ENCODE measurements at regions not wholly inside any gene's neighbourhood (a gene's known extent, or its start where the extent isn't known, plus 50 kb on each side); places are given as distances from the start of the nearest gene placed in this dataset.

- Histone ChIP-seq H3K27ac (no peak overlapping the region), H3K27me3 (no peaks in the 10 kb centered on the region), H3K4me1 (no peaks in the 10 kb centered on the region), H3K9me3 (no peaks in the 10 kb centered on the region), H3K36me3 (no peaks in the 10 kb centered on the region), H3K4me3 (no peak overlapping the region)
- no peak for TF ChIP-seq EP300 (IDR thresholded peaks at IDR 0.05)
- no peak for TF ChIP-seq POLR2A (IDR thresholded peaks at IDR 0.05)
- TF ChIP-seq POLR2AphosphoS5 (IDR thresholded peaks at IDR 0.05): no peak
- no peak for TF ChIP-seq CTCF (IDR thresholded peaks at IDR 0.05)
- ATAC-seq: no peak
- WGBS, 2 donors (ENCODE audit: low coverage in 1 of 2): 69 to 84% methylated on average over 5 of the region's 5 CpGs
Observed at GRCh38 chr4:188429965-188430364, 290.7 kb downstream of the TRIML1 start.

DNA sequence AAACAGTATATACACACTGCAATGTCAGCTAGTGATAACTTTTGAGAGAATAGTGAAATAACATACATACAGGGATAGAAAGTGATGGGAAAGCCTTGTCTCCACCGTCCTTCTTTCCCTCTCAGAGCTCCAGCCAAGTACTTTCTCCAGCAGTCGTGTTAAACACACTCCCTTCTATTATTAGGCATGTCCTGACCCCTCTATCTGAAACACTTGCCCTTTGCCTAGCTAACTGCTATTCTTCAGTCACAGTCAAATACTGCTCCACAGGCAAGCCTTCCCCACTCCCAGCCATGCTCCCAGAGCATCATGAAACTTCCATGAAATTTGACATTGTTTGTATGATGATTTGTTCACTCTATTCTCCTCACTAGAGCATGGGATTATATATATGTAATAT is 291.1 kb downstream of the TRIML1 start:
- WGBS, 2 donors (ENCODE audit: low coverage in 1 of 2): 3 to 13% methylated on average over 2 of the region's 2 CpGs
- H3K4me1 ChIP-seq: no peaks in the 10 kb centered on the region
- no peak overlapping the region for H3K27ac ChIP-seq
- H3K27me3 ChIP-seq: no peaks in the 10 kb centered on the region
- no peaks in the 10 kb centered on the region for H3K36me3 ChIP-seq
- no peak for ATAC-seq
- no peak overlapping the region for H3K4me3 ChIP-seq
- TF ChIP-seq CTCF (IDR thresholded peaks at IDR 0.05): no peak
- TF ChIP-seq POLR2A (IDR thresholded peaks at IDR 0.05): no peak
- no peak for TF ChIP-seq POLR2AphosphoS5 (IDR thresholded peaks at IDR 0.05)
- TF ChIP-seq EP300 (IDR thresholded peaks at IDR 0.05): no peak
- no peaks in the 10 kb centered on the region for H3K9me3 ChIP-seq

DNA sequence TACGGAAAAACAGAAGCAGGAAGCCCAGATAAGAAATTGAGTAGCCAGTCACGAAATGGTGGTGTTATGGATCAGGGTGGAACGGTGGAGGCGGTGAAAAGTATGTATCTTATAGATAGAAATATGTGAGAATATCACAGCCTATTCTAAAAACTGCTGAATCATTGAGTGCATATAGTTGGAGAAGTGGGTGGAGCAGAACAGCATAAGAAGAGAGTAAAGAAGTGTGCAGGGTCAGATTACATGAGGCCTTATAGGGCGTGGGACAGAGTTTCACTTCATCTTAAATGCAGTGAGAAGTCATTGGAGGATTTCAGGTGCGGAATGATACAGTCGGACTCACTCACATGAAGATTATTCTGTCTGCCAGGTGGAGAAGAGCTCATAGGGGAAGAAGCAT is 293.1 kb downstream of the TRIML1 start:
- H3K4me3 ChIP-seq: no peak overlapping the region
- H3K36me3 ChIP-seq: no peaks in the 10 kb centered on the region
- no peak overlapping the region for H3K27ac ChIP-seq
- no peak for TF ChIP-seq EP300 (IDR thresholded peaks at IDR 0.05)
- no peaks in the 10 kb centered on the region for H3K9me3 ChIP-seq
- H3K4me1 ChIP-seq: no peaks in the 10 kb centered on the region
- no peak for ATAC-seq
- no peaks in the 10 kb centered on the region for H3K27me3 ChIP-seq
- WGBS, 2 donors (ENCODE audit: low coverage in 1 of 2): 85 to 95% methylated on average over 4 to 7 of the region's 7 CpGs

DNA sequence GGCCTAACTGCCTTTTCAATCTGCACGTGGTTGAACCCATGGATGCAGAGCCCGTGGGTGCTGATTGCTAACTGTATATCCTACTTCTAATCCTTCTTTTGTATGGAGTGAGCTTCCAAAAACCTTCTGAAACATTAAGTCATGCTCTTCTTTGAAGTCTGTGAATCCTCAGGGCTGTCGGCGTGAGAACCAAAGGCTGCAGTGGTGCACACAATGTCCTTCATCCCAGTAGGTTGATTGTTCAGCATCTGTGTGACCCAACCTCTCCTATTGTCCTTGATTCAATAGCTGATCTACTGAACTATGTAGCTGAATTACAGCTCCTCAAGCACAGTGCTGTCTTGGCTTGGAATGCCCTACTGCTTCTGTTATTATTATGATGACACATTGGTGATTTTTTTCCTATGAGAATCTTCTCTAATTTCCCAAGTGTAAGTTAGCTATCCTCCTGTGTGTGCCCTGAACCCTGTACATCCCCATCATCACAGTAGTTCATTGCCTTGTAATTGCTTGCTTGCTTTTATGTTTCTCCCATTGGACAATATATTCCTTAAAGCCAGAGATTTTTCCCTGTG is 294.6 kb downstream of the TRIML1 start:
- no peak overlapping the region for H3K27ac ChIP-seq
- TF ChIP-seq CTCF (IDR thresholded peaks at IDR 0.05) (no peak), POLR2AphosphoS5 (IDR thresholded peaks at IDR 0.05) (no peak), POLR2A (IDR thresholded peaks at IDR 0.05) (no peak), EP300 (IDR thresholded peaks at IDR 0.05) (no peak)
- H3K4me3 ChIP-seq: no peak overlapping the region
- ATAC-seq: no peak
- H3K4me1 ChIP-seq: no peaks in the 10 kb centered on the region
- H3K9me3 ChIP-seq: no peaks in the 10 kb centered on the region
- H3K27me3 ChIP-seq: no peaks in the 10 kb centered on the region
- WGBS, 2 donors (ENCODE audit: low coverage in 1 of 2): 88 to 90% methylated on average over 2 of the region's 4 CpGs
- H3K36me3 ChIP-seq: no peaks in the 10 kb centered on the region

DNA sequence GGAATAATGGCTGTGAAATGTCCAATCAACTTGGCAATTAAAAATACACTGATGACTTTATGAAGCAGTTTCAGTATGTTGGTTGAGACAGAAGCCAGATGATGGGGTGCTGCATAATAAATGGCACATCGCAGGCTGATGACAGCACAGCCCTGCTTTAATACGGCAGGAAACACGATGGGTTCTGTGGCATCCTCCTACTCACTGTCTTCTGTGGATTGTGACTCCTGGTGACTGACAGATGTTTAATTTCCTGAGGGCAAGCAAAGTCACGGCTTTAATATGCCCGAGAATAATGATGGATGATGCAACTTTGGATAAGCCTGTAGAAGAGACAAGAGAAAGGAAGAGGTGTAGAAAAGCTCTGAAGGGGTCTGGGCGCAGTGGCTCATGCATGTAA is 295.4 kb downstream of the TRIML1 start:
- ATAC-seq: no peak
- Histone ChIP-seq H3K4me1 (peaks cover 0 to 2% (median 0%) of the 10 kb centered on the region in 3 donors), H3K9me3 (no peaks in the 10 kb centered on the region), H3K27me3 (no peaks in the 10 kb centered on the region), H3K27ac (no peak overlapping the region), H3K4me3 (no peak overlapping the region), H3K36me3 (no peaks in the 10 kb centered on the region)
- 68 to 100% methylated on average over 1 to 6 of the region's 6 CpGs for WGBS, 2 donors (ENCODE audit: low coverage in 1 of 2)
- TF ChIP-seq EP300 (IDR thresholded peaks at IDR 0.05) (no peak), POLR2AphosphoS5 (IDR thresholded peaks at IDR 0.05) (no peak), CTCF (IDR thresholded peaks at IDR 0.05) (no peak), POLR2A (IDR thresholded peaks at IDR 0.05) (no peak)

Data from gastroesophageal sphincter (tissue), 4 donors.